IMR-90 (cell line): ENCODE measurements at regions not wholly inside any gene's neighbourhood (a gene's known extent, or its start where the extent isn't known, plus 50 kb on each side); places are given as distances from the start of the nearest gene placed in this dataset.

Experiments used
- ATAC-seq: fragments of 200-7000 bp; cut with Tn5 transposase; 2 replicates; pipeline ENCODE4 v1.9.1; 2020; ENCODE audit warnings: low read depth, mild to moderate bottlenecking, moderate library complexity
- BruUV-seq: library from RNA; stranded (reverse); fragments of 400-500 nt; replicated peaks from 2 replicates; lab custom pipeline; 2021; lab: Mats Ljungman, UMichigan
- CTCF ChIA-PET: fragments of 300-600 bp; formaldehyde crosslinking; extraction: SDS; loops from one replicate; lab custom pipeline; 2021; ENCODE audit warnings: antibody characterized with exemption; lab: Yijun Ruan, JAX
- POLR2A ChIA-PET: fragments of 300-600 bp; sonication (Branson Sonifier 250); formaldehyde crosslinking; loops from one replicate; lab custom pipeline; 2022; ENCODE audit warnings: antibody characterized with exemption; ENCODE audit not compliant: unreplicated experiment; lab: Charles Lee
- DNase-seq: peaks from one replicate; pipeline ENCODE4 v3.0.0; 2013
- H2AFZ ChIP-seq: replicated peaks from 2 replicates; pipeline ENCODE3; 2013; ENCODE audit warnings: low read length, mild to moderate bottlenecking; ENCODE audit not compliant: poor library complexity
- H2AK5ac ChIP-seq: 2 replicates; pipeline ENCODE4 v1.6.1; 2013; ENCODE audit warnings: low read depth, low read length, inconsistent platforms
- H2AK9ac ChIP-seq: replicated peaks from 2 replicates; pipeline ENCODE3; 2013; ENCODE audit warnings: mild to moderate bottlenecking, low read depth, low read length, moderate library complexity; ENCODE audit not compliant: poor library complexity
- H2BK120ac ChIP-seq: 2 replicates; pipeline ENCODE4 v1.6.1; 2013; ENCODE audit warnings: low read depth, low read length, inconsistent platforms
- H2BK15ac ChIP-seq: 3 replicates; pipeline ENCODE4 v1.6.1; 2013; ENCODE audit warnings: low read depth, low read length, inconsistent platforms
- H2BK20ac ChIP-seq: 2 replicates; pipeline ENCODE4 v1.6.1; 2013; ENCODE audit warnings: low read depth, mild to moderate bottlenecking, inconsistent platforms, low read length, moderate library complexity
- H2BK5ac ChIP-seq: 2 replicates; pipeline ENCODE4 v1.6.1; 2013; ENCODE audit warnings: mild to moderate bottlenecking, low read depth, low read length, inconsistent platforms; ENCODE audit not compliant: poor library complexity, severe bottlenecking
- H3K14ac ChIP-seq: replicated peaks from 2 replicates; pipeline ENCODE4 v1.6.1; 2013; ENCODE audit warnings: low read depth, low read length, inconsistent platforms
- H3K18ac ChIP-seq: 2 replicates; pipeline ENCODE4 v1.6.1; 2013; ENCODE audit warnings: low read depth, low read length, control low read depth
- H3K23ac ChIP-seq: 2 replicates; pipeline ENCODE4 v1.6.1; 2013; ENCODE audit warnings: low read depth, low read length, inconsistent platforms
- H3K27ac ChIP-seq: 2 replicates; pipeline ENCODE4 v1.5.1; 2013; ENCODE audit warnings: mild to moderate bottlenecking, control low read depth, low read length; ENCODE audit not compliant: insufficient read depth
- H3K27me3 ChIP-seq: 2 replicates; pipeline ENCODE4 v1.6.1; 2013; ENCODE audit warnings: low read length; ENCODE audit not compliant: control insufficient read depth, insufficient read depth
- H3K36me3 ChIP-seq: 2 replicates; pipeline ENCODE4 v1.6.1; 2013; ENCODE audit warnings: low read length, mixed read lengths; ENCODE audit not compliant: control insufficient read depth, insufficient read depth
- H3K4ac ChIP-seq: 2 replicates; pipeline ENCODE4 v1.6.1; 2013; ENCODE audit warnings: low read depth, low read length, inconsistent platforms
- H3K4me1 ChIP-seq: 2 replicates; pipeline ENCODE4 v1.6.1; 2013; ENCODE audit warnings: low read length, mixed read lengths; ENCODE audit not compliant: control insufficient read depth, insufficient read depth
- H3K4me2 ChIP-seq: 2 replicates; pipeline ENCODE4 v1.6.1; 2013; ENCODE audit warnings: low read depth, mild to moderate bottlenecking, control low read depth, low read length, moderate library complexity
- H3K4me3 ChIP-seq: 2 replicates; pipeline ENCODE4 v1.5.1; 2013; ENCODE audit warnings: low read depth, mild to moderate bottlenecking, control low read depth, low read length, moderate library complexity; ENCODE audit not compliant: insufficient read depth
- H3K56ac ChIP-seq: 2 replicates; pipeline ENCODE4 v1.6.1; 2013; ENCODE audit warnings: low read length, inconsistent platforms; ENCODE audit not compliant: insufficient read depth; ENCODE audit errors: extremely low read depth
- H3K79me1 ChIP-seq, 2 experiments: 2 replicates each; pipeline ENCODE4 v1.6.1; 2013; ENCODE audit warnings: low read length in 2 of 2, inconsistent platforms in 1 of 2, low read depth in 1 of 2
- H3K9ac ChIP-seq: 2 replicates; pipeline ENCODE4 v1.6.1; 2013; ENCODE audit warnings: low read depth, low read length, control low read depth
- H3K9me1 ChIP-seq: 2 replicates; pipeline ENCODE4 v1.6.1; 2013; ENCODE audit warnings: low read length, inconsistent platforms; ENCODE audit not compliant: insufficient read depth
- H3K9me3 ChIP-seq: 2 replicates; pipeline ENCODE4 v1.6.1; 2013; ENCODE audit warnings: low read length; ENCODE audit not compliant: control insufficient read depth, insufficient read depth
- H4K20me1 ChIP-seq: 2 replicates; pipeline ENCODE4 v1.6.1; 2013; ENCODE audit warnings: low read length, inconsistent platforms; ENCODE audit not compliant: insufficient read depth
- H4K5ac ChIP-seq: 2 replicates; pipeline ENCODE4 v1.6.1; 2013; ENCODE audit warnings: mild to moderate bottlenecking, low read depth, low read length, control low read depth
- H4K8ac ChIP-seq, 2 experiments: 2 replicates each; pipeline ENCODE4 v1.6.1; 2013; ENCODE audit warnings: low read depth in 2 of 2, low read length in 2 of 2, control low read depth in 1 of 2, inconsistent platforms in 1 of 2
- H4K91ac ChIP-seq: 2 replicates; pipeline ENCODE4 v1.6.1; 2013; ENCODE audit warnings: low read depth, low read length, inconsistent platforms; ENCODE audit not compliant: insufficient read depth
- BHLHE40 ChIP-seq: fragments of 150-350 bp; IDR thresholded peaks from 2 replicates; pipeline ENCODE4 v1.6.1; 2016; ENCODE audit warnings: mild to moderate bottlenecking, low read depth, low read length
- CHD1 ChIP-seq: IDR thresholded peaks from 2 replicates; pipeline ENCODE4 v1.6.1; 2012; ENCODE audit warnings: low read depth, low read length, improper control_type of control experiment
- CTCF ChIP-seq: conservative IDR thresholded peaks from 2 replicates; pipeline ENCODE4 v1.5.1; 2012; ENCODE audit warnings: mild to moderate bottlenecking, low read depth, low read length, improper control_type of control experiment
- MAFK ChIP-seq: IDR thresholded peaks from 2 replicates; pipeline ENCODE4 v1.6.1; 2012; ENCODE audit warnings: low read depth, low read length, improper control_type of control experiment
- POLR2A ChIP-seq: IDR thresholded peaks from 2 replicates; pipeline ENCODE4 v1.6.1; 2012; ENCODE audit warnings: mild to moderate bottlenecking, low read depth, low read length
- RFX5 ChIP-seq: IDR thresholded peaks from 2 replicates; pipeline ENCODE4 v1.8.0; 2012; ENCODE audit warnings: low read depth, mild to moderate bottlenecking, low read length, moderate library complexity
- USF2 ChIP-seq: fragments of 150-350 bp; IDR thresholded peaks from 2 replicates; pipeline ENCODE4 v1.6.1; 2017; ENCODE audit warnings: mild to moderate bottlenecking, antibody characterized with exemption, low read length, low read depth
- dilution Hi-C: fragments of 300-500 bp; cut with HindIII; formaldehyde crosslinking; loops from one replicate; pipeline ENCODE4 v1.14.3; 2018; ENCODE audit warnings: low sequenced_read_pairs; ENCODE audit not compliant: unreplicated experiment
- in situ Hi-C: fragments of 300-500 bp; cut with MboI; formaldehyde crosslinking; loops from 3 replicates; pipeline ENCODE4 v1.14.3; 2019; ENCODE audit warnings: low sequenced_read_pairs, inconsistent platforms, mixed read lengths
- intact Hi-C: fragments of 100-400 bp; cut with micrococcal nuclease; formaldehyde crosslinking; loops from 2 replicates; pipeline ENCODE4 v1.10.0; 2022

- H3K4me3 ChIP-seq = no peak overlapping the region
- H2BK120ac ChIP-seq = no peak overlapping the region
- no peak overlapping the region for H3K18ac ChIP-seq
- in situ Hi-C loops (no loop called here), intact Hi-C loops (no loop called here), dilution Hi-C loops (no loop called here)
- CTCF ChIA-PET = no interaction called here
- no peaks in the 10 kb centered on the region for H3K27me3 ChIP-seq
- no peak overlapping the region for H2BK15ac ChIP-seq
- no peak overlapping the region for H3K4me2 ChIP-seq
- H3K9me1 ChIP-seq = no peaks in the 10 kb centered on the region
- no peak overlapping the region for H3K23ac ChIP-seq
- H3K79me1 ChIP-seq = no peaks in the 10 kb centered on the region
- no peaks in the 10 kb centered on the region for H3K36me3 ChIP-seq
- H2AK5ac ChIP-seq = no peak overlapping the region
- H2BK5ac ChIP-seq = no peak overlapping the region
- no peak overlapping the region for H4K91ac ChIP-seq
- no peak overlapping the region for H4K8ac ChIP-seq
- no peak overlapping the region for H2BK20ac ChIP-seq
- H3K4ac ChIP-seq = no peak overlapping the region
- H3K4me1 ChIP-seq = no peaks in the 10 kb centered on the region
- H4K5ac ChIP-seq = no peak overlapping the region
- 0 out of 2 replicates have a peak, but pooled peaks cover 2% of the 10 kb centered on the region for H3K9me3 ChIP-seq
- H3K14ac ChIP-seq = no peak overlapping the region
- H3K27ac ChIP-seq = no peak overlapping the region
- ATAC-seq (no peak), DNase-seq (no peak)
- no peak overlapping the region for H2AFZ ChIP-seq
- TF ChIP-seq BHLHE40 = no peak
- no peak for TF ChIP-seq POLR2A
- no peak for TF ChIP-seq RFX5
- no peak for TF ChIP-seq MAFK
- no peak for TF ChIP-seq CHD1
- TF ChIP-seq USF2 = no peak
- TF ChIP-seq CTCF = no peak
- BruUV-seq = no TSS peak
- no peak overlapping the region for H3K9ac ChIP-seq
- H3K56ac ChIP-seq = no peak overlapping the region
- POLR2A ChIA-PET = no interaction called here
- no peak overlapping the region for H2AK9ac ChIP-seq
- no peaks in the 10 kb centered on the region for H4K20me1 ChIP-seq
Observed at GRCh38 chr7:159263430-159263829, 118.8 kb upstream of the VIPR2 start.
